NCI-H510A (cell line): ENCODE measurements at regions not wholly inside any gene's neighbourhood (a gene's known extent, or its start where the extent isn't known, plus 50 kb on each side); places are given as distances from the start of the nearest gene placed in this dataset.
A peak's percentile ranks its signal among the peaks of the same experiment; 100 is the strongest.

Experiments used
- DNase-seq: peaks from one replicate; lab custom pipeline; 2025; lab: John Stamatoyannopoulos, UW

- no peak for DNase-seq
Observed at GRCh38 chr1:29437946-29438345, 201.6 kb downstream of the PTPRU start.

DNA sequence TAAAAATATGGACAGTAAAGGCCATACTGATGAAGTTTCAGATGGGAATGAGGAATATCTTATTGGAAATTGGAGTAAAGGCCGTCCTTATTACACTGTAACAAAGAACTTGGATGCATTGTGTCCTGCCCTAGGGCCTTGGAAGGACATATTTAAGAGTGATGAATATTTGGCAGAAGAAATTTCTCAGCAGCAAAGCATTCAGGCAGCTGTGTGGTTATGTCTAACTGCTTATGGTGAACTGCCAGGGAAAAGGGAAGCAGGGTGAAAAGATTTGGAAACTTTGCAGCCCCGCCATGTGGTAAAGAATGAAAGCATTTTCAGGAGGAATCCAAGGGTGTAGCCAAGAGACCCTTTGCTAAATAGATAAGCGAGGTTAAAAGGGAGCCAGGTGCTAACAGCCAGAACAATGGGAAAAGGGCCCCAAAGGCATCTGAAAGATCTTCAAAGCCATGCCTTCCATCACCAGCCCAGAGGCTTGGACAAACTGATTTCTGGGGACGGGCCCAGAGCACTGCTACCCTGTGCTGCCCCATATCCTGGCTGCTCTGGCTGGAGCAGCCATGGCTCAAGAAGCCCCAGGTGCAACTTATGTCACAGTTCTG lies 200.0 kb downstream of the PTPRU start:
- DNase-seq = no peak

DNA sequence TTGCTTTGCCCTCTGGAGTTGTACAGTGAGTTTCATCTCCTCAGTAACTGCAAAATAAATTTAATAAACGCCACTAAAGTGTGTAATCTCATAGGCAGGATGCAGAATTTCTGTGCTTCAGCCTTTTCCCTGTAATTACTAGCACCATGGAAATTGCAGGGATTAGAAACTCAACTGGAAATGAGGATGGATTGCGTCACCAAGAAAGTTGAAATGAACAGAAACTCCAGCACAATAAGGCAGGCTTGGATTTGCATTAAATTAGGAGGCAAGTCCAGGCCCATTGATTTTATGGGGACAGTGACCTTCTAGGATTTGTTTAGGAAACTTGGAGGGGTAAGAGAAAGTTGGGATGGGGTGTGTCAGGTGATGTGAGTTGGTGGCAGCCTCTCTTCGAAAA lies 197.5 kb downstream of the PTPRU start:
- DNase-seq = no peak

GRCh38 chr1:29431138-29431537 lies 194.8 kb downstream of the PTPRU start:
- DNase-seq = no peak

- DNase-seq = no peak
Observed at GRCh38 chr1:29429656-29430055, 193.3 kb downstream of the PTPRU start.

GRCh38 chr1:29428997-29429396 lies 192.7 kb downstream of the PTPRU start:
- no peak for DNase-seq

DNA sequence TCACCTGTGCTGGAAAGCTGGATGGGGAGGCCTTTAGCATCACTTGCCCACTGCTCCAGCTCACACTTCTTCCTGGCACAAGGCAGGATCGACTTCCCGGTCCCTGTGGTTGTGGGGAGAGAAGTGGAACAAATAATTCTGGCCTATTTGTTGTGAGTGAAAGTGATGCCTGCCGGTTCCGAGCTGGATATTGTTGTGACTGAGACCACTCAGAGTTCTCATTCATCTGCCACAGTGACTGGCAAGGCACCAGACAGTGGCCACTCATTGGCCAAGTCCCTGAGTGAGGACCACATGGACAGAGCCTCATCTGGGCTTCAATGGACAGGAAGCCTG lies 191.9 kb downstream of the PTPRU start:
- no peak for DNase-seq

GRCh38 chr1:29427614-29428279 lies 191.4 kb downstream of the PTPRU start:
- no peak for DNase-seq

DNA sequence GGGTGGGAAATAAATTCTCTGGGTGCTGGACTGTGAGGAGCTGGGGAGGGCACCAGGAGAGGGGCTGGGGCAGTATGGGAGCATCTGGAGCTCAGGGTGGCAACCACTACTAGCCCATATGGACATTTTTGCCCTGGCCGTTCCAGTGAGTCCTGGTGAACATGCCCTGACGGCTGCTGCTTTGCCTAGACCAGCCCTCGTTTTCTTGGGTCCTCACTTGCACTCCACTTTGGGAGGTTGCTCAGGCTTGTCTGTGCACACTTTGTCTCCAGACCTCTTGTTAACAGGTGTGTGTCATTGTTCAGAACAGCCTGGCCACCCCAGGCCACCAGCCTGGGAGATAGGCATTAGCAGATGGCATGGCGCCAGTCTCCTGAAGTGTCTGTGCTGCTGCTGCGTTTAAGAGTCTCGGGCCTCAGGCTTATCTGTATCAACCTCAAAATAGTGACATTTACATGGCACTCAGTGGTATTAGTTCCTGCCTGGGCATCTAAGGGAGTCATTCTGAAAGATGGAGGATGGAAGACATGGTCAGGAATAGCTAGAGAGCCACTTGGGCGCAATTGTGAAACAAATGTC lies 190.5 kb downstream of the PTPRU start:
- peak; percentile 61 for DNase-seq

- no peak for DNase-seq
Observed at GRCh38 chr1:29425631-29426030, 189.3 kb downstream of the PTPRU start.

GRCh38 chr1:29424266-29424665 lies 187.9 kb downstream of the PTPRU start:
- DNase-seq = no peak

DNA sequence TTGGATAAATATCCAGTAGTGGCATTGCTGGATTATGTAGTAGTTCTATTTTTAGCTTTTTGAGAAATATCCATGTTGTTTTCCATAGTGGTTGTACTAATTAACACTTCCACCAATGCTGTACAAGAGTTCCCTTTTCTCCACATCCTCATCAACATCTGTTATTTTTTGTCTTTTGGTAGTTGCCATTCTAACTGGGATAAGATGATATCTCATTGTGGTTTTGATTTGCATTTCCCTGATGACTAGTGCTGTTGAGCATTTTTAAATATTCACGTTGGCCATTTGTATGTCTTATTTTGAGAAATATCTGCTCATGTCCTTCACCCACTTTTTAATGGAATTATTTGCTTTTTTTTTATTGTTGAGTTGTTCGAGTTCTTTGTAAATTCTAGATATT lies 183.9 kb downstream of the PTPRU start:
- DNase-seq = no peak

- DNase-seq = no peak
Observed at GRCh38 chr1:29417971-29418370, 181.6 kb downstream of the PTPRU start.

- no peak for DNase-seq
Observed at GRCh38 chr1:29417147-29417858, 181.0 kb downstream of the PTPRU start.

DNA sequence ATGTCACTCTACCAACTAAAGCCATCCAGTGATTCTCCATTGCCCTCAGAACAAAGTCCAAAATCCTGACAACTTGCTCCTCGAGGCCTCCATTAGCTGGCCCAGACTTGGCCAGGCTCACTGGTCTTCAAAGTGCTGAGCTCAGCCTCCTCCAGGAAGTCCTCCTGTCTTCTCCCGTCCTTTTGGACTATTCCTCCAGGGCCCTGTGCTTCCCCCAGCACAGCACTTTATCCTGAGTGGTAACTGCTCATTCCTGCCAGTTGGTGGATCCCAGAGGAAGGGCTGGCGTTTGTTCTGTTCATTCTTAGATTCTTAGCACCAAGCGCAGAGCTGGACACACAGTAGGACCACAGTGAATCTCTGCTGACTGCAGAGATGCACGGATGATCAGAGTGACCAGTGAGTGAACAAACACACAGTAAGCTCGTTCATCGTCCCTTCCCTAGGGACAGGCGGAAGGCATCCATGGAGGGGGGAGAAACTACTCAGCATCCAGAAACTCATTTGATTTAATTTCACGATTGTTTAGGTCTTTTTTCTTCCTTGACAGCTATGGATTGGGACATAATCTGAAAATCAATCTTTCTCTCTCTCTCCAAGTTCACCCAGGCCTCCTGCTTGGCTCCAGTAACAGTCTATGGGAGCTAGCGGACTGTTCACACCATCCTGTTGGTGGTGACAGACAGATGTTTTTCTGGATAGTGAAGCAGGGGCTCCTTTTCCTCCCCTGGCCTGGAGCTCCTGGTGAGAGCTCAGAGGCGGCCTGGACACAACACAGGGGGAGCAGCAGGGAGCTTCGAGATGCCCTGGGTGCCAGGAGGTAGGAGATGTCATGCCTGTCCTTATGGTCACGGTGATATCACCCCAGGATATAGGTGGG lies 180.2 kb downstream of the PTPRU start:
- no peak for DNase-seq

- no peak for DNase-seq
Observed at GRCh38 chr1:29415861-29416260, 179.5 kb downstream of the PTPRU start.

- DNase-seq = peak; percentile 35
Observed at GRCh38 chr1:29415156-29415830, 179.0 kb downstream of the PTPRU start.

GRCh38 chr1:29414086-29414485 lies 177.8 kb downstream of the PTPRU start:
- DNase-seq = no peak

DNA sequence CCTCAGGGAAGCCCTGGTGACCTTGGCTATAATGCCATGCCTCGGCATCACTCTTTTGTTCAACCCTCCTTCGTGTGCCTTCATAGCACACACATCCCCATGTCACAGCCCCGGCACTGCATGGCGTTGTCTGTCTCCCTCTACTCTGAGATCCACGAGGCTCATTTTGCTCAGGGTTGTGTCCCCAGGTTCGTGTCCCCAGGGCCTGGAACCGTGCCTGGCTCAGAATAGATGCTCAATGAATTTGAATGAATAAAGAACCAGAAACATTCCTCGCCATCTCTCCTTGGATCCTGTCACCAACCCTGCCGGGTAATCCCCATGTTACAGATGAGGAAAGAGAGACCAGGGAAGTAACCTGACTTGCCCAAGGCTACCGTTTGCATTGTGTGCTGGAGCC lies 177.3 kb downstream of the PTPRU start:
- DNase-seq = no peak

DNA sequence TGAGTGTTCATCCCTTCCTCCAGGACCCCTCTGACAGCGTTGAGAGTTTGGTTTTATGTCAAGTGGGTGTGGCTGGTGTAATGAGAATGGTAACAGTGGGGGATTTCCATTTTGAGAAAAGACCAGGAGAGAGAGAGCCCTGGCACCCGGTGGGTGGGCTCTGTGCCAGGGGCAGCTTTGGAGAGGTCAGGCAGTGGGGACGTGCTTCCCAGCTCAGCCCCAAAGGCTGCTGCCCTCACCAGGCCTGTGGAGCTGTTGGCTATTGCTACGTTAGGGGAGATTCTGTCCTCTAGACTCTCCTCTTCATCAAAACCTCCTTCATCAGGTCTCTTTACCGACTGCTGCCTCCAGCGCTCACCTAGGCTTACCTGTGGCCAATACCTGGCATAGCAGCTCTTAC lies 176.3 kb downstream of the PTPRU start:
- DNase-seq = no peak

DNA sequence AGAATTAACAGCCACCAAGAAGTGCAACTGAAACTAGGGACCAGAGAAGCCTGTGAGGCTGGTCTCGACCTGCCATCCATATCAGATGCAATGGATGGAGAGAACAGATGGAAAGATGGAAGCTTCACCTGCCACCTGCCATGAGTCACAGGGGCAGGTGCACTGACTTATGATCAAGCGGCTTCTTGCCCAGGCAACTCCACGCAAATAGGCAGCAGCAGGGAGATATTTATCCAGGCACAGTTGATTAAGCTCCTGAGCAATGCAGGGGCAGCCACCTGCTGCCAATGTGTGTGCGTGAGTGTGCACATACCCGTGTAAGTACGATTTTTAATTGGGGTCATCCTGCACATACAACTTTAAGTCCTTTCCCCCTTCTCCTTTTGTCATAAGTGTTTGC lies 174.2 kb downstream of the PTPRU start:
- peak; percentile 76 for DNase-seq

DNA sequence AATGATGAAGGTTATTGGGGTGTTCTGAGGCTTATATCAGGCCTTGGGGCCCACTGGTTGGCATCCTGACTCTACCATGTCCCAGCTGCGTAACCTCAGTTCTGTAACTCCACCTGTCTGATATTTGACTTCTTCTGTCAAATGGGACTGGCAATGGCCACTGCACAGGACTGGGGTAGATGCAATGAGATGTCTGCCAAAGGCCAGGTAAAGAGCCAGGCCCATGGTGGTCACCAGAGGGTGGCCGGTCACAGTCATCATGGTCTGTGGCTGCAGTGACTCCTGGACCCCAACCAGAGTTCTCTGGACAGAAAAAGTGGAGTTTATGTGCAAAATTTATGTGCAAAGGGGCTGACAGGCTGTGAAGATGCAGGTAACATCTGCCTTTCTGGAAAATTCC lies 173.3 kb downstream of the PTPRU start:
- no peak for DNase-seq
